H1 (cell line): ENCODE measurements at regions not wholly inside any gene's neighbourhood (a gene's known extent, or its start where the extent isn't known, plus 50 kb on each side); places are given as distances from the start of the nearest gene placed in this dataset.
"Not testable (repeated sequence)": the region's sequence is repeated elsewhere in the genome, so short reads cannot be mapped to it uniquely, and the experiment has no call there.

Source experiments
- BCL11A ChIP-seq, 2 experiments: IDR thresholded peaks; one replicate each; pipeline ENCODE4 v1.6.1; 2011; ENCODE audit warnings: low read depth in 2 of 2, low read length in 2 of 2, mild to moderate bottlenecking in 2 of 2
- HDAC6 ChIP-seq: IDR thresholded peaks from one replicate; pipeline ENCODE4 v1.7.1; 2012; ENCODE audit warnings: low read depth, mild to moderate bottlenecking, inconsistent platforms, low read length, moderate library complexity
- POLR2A ChIP-seq, 2 experiments: IDR thresholded peaks; 1 replicate in 1 of 2; 2 replicates in 1 of 2; pipeline ENCODE4 v1.6.1; 2011; ENCODE audit warnings: low read depth in 2 of 2, low read length in 2 of 2, mild to moderate bottlenecking in 2 of 2; ENCODE audit errors: control extremely low read depth in 1 of 2
- POLR2AphosphoS5 ChIP-seq: IDR thresholded peaks from 2 replicates; pipeline ENCODE4 v1.6.1; 2011; ENCODE audit warnings: low read depth, low read length
- RNF2 ChIP-seq: fragments of 200-900, 300-1000 bp; sonication (generic); IDR thresholded peaks from 2 replicates; pipeline ENCODE4 v1.7.1; 2016; ENCODE audit warnings: borderline replicate concordance, low read depth, mild to moderate bottlenecking, antibody characterized with exemption, low read length; ENCODE audit not compliant: poor library complexity, severe bottlenecking; ENCODE audit errors: missing control alignments
- TF ChIP-seq, protein P1 (sequence below), 3 experiments: IDR thresholded peaks; 1 replicate in 2 of 3; 2 replicates in 1 of 3; pipeline versions ENCODE4 v1.5.1 to v1.6.1; 2011; ENCODE audit warnings: low read length in 3 of 3, mild to moderate bottlenecking in 3 of 3, inconsistent platforms in 2 of 3, low read depth in 1 of 3, moderate library complexity in 1 of 3; ENCODE audit not compliant: insufficient read depth in 1 of 3; ENCODE audit errors: control extremely low read depth in 1 of 3

DNA sequence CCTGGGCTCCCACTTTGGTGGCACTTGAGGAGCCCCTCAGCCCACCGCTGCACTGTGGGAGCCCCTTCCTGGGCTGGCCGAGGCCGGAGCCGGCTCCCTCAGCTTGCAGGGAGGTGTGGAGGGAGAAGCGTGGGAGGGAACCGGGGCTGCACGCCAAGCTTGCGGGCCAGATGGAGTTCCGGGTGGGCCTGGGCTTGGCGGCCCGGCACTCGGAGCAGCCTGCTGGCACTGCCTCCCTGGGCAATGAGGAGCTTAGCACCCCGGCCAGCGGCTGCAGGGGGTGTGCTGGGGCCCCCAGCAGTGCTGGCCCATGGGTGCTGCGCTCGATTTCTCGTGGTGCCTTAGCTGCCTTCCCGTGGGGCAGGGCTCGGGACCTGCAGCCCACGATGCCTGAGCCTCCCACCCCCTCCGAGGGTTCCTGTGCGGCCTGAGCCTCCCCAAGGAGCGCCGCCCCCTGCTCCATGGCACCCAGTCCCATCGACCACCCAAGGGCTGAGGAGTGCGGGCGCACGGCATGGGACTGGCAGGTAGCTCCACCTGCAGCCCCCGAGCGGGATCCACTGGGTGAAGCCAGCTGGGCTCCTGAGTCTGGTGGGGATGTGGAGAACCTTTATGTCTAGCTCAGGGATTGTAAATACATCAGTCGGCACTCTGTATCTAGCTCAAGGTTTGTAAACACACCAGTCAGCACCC lies 1068.5 kb downstream of the ROBO2 start:
- TF ChIP-seq HDAC6; POLR2A (IDR thresholded peaks at IDR 0.05; ENCODE audit: control extremely low read depth in 1 of 2, low read depth in 2 of 2, low read length in 2 of 2); POLR2AphosphoS5; BCL11A (IDR thresholded peaks at IDR 0.05; ENCODE audit: low read depth in 2 of 2, low read length in 2 of 2); RNF2: not testable (repeated sequence)
- TF ChIP-seq, protein P1, sequence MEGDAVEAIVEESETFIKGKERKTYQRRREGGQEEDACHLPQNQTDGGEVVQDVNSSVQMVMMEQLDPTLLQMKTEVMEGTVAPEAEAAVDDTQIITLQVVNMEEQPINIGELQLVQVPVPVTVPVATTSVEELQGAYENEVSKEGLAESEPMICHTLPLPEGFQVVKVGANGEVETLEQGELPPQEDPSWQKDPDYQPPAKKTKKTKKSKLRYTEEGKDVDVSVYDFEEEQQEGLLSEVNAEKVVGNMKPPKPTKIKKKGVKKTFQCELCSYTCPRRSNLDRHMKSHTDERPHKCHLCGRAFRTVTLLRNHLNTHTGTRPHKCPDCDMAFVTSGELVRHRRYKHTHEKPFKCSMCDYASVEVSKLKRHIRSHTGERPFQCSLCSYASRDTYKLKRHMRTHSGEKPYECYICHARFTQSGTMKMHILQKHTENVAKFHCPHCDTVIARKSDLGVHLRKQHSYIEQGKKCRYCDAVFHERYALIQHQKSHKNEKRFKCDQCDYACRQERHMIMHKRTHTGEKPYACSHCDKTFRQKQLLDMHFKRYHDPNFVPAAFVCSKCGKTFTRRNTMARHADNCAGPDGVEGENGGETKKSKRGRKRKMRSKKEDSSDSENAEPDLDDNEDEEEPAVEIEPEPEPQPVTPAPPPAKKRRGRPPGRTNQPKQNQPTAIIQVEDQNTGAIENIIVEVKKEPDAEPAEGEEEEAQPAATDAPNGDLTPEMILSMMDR (IDR thresholded peaks at IDR 0.05; ENCODE audit: control extremely low read depth in 1 of 3, insufficient read depth in 1 of 3, low read depth in 1 of 3, low read length in 3 of 3), result not testable (repeated sequence)
